Right atrium auricular region (tissue), 2 donors: ENCODE measurements at regions not wholly inside any gene's neighbourhood (a gene's known extent, or its start where the extent isn't known, plus 50 kb on each side); places are given as distances from the start of the nearest gene placed in this dataset.

Experiments used
- DNase-seq: peaks from one replicate; pipeline ENCODE4 v3.0.0-alpha.2; 2019; ENCODE audit warnings: low spot score
- H3K27ac ChIP-seq, 2 donors: fragments of 200-600 bp; sonication (generic); 1 replicate in 1 of 2; 2 replicates in 1 of 2; pipeline ENCODE4 v1.5.1; 2016 to 2019
- H3K27me3 ChIP-seq, 2 donors: fragments of 200-600 bp; sonication (generic); one replicate each; pipeline versions ENCODE4 v1.5.1 to v1.6.0; 2017 to 2019
- H3K36me3 ChIP-seq: fragments of 200-600 bp; sonication (generic); one replicate; pipeline ENCODE4 v1.5.1; 2016
- H3K4me1 ChIP-seq, 2 donors: fragments of 200-600 bp; sonication (generic); one replicate each; pipeline versions ENCODE4 v1.5.1 to v1.6.0; 2017 to 2019
- H3K4me3 ChIP-seq, 2 donors: fragments of 200-600 bp; sonication (generic); 1 replicate in 1 of 2; 2 replicates in 1 of 2; pipeline ENCODE4 v1.5.1; 2017 to 2019; ENCODE audit warnings: mild to moderate bottlenecking in 1 of 2, moderate library complexity in 1 of 2
- H3K9me3 ChIP-seq, 2 donors: fragments of 200-600 bp; sonication (generic); one replicate each; pipeline ENCODE4 v1.5.1; 2019
- CTCF ChIP-seq, 2 donors: fragments of 200-600 bp; sonication (generic); IDR thresholded peaks; one replicate each; pipeline ENCODE4 v1.5.1; 2019; ENCODE audit warnings: antibody characterized with exemption in 2 of 2

GRCh38 chr6:40725390-40725789, 138.2 kb upstream of the LRFN2 start:
- Histone ChIP-seq H3K36me3 (no peaks in the 10 kb centered on the region), H3K4me1 (peaks cover 0 to 9% of the 10 kb centered on the region in 2 donors), H3K27me3 (no peaks in the 10 kb centered on the region), H3K27ac (no peak overlapping the region), H3K9me3 (no peaks in the 10 kb centered on the region), H3K4me3 (no peak overlapping the region)
- DNase-seq: no peak
- TF ChIP-seq CTCF (IDR thresholded peaks at IDR 0.05): no peak

GRCh38 chr6:40724886-40725285, 137.7 kb upstream of the LRFN2 start:
- Histone ChIP-seq H3K27ac (no peak overlapping the region), H3K4me3 (no peak overlapping the region), H3K4me1 (peaks cover 0 to 14% of the 10 kb centered on the region in 2 donors), H3K36me3 (no peaks in the 10 kb centered on the region), H3K9me3 (no peaks in the 10 kb centered on the region), H3K27me3 (no peaks in the 10 kb centered on the region)
- no peak for DNase-seq
- no peak for TF ChIP-seq CTCF (IDR thresholded peaks at IDR 0.05)

- Histone ChIP-seq H3K4me3 (no peak overlapping the region), H3K27me3 (no peaks in the 10 kb centered on the region), H3K27ac (no peak overlapping the region), H3K36me3 (no peaks in the 10 kb centered on the region), H3K4me1 (peaks cover 0 to 16% of the 10 kb centered on the region in 2 donors), H3K9me3 (no peaks in the 10 kb centered on the region)
- no peak for TF ChIP-seq CTCF (IDR thresholded peaks at IDR 0.05)
- no peak for DNase-seq
These were observed 136.8 kb upstream of the LRFN2 start for GRCh38 chr6:40723967-40724366.

GRCh38 chr6:40722553-40723258, 135.5 kb upstream of the LRFN2 start:
- Histone ChIP-seq H3K4me1 (peaks cover 0 to 16% of the 10 kb centered on the region in 2 donors), H3K36me3 (no peaks in the 10 kb centered on the region), H3K27ac (no peak overlapping the region), H3K4me3 (no peak overlapping the region), H3K9me3 (no peaks in the 10 kb centered on the region), H3K27me3 (no peaks in the 10 kb centered on the region)
- DNase-seq: no peak
- TF ChIP-seq CTCF (IDR thresholded peaks at IDR 0.05): no peak

- H3K36me3 ChIP-seq: no peaks in the 10 kb centered on the region
- no peak overlapping the region for H3K27ac ChIP-seq
- H3K27me3 ChIP-seq: no peaks in the 10 kb centered on the region
- no peaks in the 10 kb centered on the region for H3K9me3 ChIP-seq
- H3K4me3 ChIP-seq: no peak overlapping the region
- DNase-seq: no peak
- no peak for TF ChIP-seq CTCF (IDR thresholded peaks at IDR 0.05)
- peaks cover 0 to 16% of the 10 kb centered on the region in 2 donors for H3K4me1 ChIP-seq
These were observed 134.9 kb upstream of the LRFN2 start for GRCh38 chr6:40722091-40722490.
